Stimulated activated CD4-positive, alpha-beta T cell treated with anti-CD3 and anti-CD28 coated beads, Interleukin-1b, Interleukin-23, amount 100 ng/mL, for 24 hours (primary cell): ENCODE measurements at regions not wholly inside any gene's neighbourhood (a gene's known extent, or its start where the extent isn't known, plus 50 kb on each side); places are given as distances from the start of the nearest gene placed in this dataset.

Experiments
- DNase-seq, 4 experiments: peaks; one replicate each; pipeline ENCODE4 v3.0.0-alpha.2; 2020; ENCODE audit warnings: low read depth in 4 of 4, low spot score in 1 of 4

DNA sequence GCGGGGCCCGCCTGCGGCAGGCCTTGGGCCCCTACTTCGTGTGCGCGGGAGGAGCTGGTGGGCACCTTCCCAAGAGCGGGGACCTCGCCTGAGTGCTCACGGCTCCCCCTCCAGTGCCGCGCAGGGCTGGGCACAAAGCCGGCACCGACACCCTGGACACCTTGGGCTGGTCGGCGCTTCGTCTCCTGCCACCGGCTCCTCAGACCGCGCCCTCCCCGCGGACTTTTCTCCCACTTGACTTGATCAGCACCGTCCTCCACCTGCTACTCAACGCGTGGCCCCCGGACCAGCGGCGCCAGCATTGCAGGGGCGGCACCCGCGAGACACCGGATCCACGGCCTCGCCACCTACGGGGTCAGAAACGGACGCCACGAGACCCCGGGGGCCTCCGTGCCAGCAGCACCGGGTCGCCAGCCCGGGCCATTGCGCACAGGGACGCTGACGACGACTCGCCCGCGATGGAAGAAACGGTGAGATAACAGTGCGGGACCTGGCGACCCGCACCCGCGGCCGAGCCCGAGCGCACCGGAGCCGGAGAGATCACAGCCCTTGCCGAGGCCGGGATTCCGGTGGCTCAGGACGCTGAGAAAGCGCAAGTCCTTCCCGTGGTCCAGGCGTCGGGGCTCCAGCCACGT lies 154.2 kb downstream of the DLL1 start:
- no peak for DNase-seq

DNA sequence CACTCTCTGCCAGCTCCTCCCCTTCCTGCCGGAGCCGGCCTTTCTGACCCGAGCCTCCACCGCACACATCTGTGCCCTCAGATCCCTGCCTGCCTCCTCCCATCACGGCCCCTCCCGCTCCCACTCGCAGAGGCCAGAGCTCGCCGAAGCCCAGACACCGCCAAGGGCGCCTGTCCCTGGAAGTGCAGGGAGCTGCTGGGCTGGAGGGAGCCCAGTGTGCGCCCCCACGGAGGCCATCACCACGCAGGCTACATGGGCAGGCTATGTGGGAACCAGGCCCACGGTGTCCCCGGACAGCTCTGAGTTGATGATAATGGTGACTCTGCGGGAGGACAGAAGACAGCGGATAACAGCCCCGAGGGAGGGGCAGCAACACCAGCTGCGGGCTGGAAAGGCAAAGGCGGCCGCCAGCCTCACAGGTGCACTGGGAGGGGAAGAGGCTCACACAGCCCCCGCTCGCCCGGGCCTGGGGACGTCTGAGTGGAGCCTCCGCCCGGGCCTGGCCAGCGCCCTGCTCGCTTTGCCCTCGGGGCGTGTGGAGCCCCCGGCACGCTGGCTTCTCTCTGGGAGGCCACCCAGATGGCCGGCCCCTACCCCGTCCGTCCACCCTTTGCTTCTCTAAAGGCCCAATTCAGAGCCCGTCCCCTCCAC lies 154.9 kb downstream of the DLL1 start:
- no peak for DNase-seq

DNA sequence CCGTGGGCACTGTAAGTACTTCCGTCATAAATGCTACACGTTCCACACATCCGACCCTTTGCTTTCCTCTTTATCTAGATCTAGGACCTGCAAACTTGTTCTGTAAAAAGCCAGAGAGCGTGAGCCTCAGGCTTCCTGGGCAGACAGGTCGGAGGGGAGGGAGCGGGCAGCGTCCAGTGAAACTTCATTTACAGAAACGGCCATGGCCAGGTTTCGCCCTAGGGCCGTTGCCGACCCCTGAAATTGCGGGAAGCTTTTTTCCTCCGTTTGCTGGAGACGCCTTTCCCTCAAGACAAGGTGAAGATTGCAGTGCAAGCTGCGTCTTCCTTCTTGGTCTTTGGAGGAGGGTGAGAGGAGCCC lies 155.4 kb downstream of the DLL1 start:
- no peak for DNase-seq

DNA sequence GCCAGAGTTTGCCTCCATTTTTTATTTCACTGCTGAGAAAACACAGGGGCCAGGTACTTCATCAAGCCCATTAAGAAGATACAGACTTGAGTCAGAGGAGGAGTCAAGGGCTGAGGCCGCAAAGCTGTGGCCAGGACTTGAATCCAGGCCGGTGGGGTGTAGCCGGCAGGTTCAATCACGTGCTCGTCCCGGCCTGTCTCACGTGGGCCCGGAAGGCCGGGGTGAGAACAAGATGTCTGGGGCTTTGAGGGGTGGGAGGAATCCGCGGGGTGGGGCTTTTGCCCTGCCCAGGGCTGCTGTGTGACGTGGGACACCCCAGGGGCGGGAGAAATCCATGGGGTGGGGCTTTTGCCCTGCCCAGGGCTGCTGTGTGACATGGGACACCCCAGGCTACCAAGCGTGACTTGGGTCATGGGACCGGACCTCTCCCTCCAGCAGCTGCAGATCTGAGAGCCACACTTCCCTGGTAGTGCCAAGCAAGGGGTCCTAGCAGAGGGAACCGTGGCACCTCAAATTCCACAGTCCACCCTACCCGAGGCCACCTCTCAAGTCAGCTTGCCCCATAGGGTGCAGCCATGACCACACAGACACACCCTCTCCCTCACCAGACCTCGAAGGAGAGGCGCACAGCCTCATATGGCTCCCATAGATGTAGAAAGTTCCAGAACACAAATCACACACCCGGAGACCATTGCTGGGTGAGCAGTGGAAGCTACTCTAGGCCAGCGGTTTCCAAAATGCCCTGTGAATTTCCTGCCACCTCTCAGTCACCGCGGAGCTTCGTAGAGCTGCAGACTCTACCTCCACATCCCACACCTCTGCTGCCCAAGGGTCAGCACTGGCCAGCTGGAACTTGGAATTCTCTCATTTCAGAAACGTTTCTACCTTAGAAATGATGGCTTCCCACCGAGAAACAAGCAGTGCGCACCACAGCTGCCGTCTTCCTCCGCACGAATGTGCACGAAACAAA lies 156.1 kb downstream of the DLL1 start:
- no peak for DNase-seq

DNA sequence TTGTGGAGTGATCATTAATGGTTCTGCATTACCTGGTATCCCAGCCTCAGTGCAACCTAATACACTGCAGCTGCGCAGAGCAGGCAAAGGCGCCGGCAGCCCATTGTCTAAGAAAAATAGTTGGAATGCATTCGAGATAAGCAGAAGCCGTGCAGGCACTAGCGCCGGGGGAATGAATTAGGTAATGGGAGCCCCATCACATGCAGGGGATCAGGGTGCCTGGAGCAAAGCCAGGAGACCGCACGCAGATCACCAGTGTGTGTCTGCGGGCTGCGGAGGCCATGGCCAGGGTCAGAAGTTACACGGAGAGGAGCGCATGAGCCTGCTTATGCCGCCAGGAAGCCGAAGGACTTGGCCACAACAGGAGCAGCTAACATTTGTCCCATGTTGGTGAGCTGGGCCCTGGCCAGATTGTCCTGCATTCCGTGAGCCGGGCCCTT lies 156.8 kb downstream of the DLL1 start:
- no peak for DNase-seq

DNA sequence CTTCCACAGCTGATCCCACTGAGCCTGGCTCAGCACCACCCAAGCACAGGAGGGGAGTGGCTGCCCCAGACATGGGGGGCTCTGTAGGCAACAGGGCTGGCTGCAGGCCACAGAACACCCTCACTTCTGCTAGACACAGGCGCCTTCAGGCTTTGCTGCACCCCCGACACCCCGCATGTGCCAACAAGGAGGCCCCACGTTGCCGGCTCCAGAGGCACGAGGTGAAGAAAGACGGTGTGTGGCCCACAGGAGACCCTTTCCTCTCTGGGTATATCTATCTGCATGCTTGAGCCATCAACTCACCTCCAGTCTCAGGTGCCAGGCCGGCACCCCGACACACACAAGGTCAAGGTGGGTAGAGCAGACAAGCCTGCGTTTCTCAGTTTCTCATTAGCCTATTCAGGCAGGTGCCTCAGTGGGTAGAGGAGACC lies 158.3 kb downstream of the DLL1 start:
- DNase-seq: no peak

DNA sequence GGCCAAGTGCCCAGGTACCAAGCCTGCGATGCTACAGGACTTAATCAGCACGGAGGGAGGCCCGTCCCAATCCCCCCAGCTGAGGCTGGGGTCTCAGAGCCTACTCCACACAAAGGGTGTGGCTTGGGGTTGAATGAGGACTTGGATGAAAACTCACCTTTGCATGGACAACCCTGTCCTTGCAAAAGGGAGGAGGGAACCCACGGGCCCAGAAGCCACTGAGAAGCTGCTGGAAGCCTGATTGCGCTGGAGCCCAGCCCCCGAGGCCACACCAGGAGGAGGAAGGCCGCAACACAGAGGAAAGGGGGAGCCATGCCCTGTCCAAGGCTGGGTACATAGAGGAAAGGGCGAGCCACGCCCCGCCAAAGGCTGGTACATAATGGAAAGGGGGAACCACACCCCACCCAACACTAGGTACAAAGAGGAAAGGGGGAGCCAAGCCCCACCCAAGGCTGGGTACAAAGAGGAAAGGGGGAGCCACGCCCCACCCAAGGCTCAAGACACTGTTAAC lies 158.8 kb downstream of the DLL1 start:
- no peak for DNase-seq

DNA sequence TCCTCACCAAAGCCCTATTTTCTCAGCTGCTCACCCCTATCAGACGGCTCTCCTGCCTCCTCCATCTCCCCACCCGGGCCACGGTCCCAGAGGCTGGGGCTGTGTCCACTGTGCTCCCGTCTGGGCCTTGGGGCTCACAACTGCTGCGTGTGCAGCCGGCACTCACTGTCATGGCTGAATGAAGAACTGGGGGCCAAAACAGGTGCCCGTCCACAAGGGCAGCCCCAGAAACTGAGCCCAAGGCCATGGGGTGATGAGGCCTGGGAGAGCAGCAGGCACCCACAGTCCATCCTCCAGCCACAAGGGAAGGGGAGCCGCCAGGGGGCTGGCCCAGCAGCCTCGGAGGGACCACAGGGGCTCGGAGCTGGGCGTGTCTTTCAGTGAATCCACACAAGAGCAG lies 159.5 kb downstream of the DLL1 start:
- DNase-seq: no peak

DNA sequence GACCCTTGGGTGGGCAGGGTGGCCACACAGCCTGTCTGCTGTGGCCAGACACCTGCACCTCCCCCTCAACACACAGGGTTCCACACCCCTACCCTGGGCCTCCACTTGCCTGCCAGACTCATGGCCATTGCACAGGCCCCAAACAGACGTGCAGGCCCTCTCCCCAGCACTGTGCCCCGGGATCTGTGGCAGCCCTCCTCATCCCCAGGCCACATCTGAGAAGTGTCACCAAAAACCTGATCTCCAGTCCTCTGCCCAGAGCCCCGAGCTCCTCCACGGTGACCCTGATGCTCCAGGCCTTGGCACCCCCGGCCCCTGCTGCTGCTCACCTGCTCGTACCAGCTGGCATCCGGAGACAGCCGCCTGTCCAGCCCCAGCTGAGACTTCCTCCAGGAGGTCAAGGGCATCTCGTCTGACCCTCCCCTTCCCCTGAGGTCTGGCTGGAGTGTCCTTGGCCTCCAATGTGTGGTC lies 160.1 kb downstream of the DLL1 start:
- DNase-seq: no peak

DNA sequence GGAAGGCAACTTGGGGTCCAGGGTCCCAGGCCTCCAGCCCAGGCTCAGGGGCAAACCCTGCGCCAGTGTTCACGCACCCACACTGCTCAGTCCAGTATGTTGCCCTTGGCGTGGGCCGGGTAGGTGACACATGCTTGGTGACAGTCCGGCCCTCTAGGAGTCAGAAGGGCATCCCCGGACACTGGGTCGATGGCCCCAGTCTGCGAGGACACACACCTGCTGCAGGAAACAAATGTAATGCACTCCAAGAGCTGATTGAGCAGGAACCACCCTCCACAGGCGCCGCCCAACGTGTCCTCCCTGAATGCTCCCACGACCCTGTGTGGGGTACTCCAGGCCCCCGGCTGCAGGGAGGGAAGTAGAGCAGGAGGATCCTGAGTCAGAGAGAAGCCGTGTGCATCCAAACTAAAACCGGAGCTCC lies 160.7 kb downstream of the DLL1 start:
- no peak for DNase-seq

DNA sequence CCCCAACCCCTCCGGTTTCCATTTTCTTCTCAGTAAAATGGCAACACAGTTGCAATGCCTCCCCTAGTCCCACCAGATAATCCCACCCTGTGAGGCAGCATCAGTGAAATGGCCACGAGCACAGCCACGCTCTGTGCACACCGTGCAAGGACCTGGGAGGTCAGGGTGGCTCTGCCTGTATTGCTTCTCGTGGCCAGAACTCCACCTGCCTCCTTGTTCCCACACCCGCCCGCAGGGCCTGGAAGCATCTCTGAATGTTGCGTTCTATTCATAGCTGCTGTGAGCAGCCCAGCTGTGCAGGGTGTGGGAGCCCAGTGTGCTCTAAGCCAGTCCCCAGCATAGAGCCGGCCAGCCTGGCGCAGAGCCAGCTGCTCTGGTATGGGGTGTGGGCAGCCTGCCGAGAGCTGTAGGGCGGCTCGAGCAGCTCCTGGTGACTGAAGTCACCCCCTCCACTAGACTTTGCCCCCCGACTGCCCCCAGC lies 161.1 kb downstream of the DLL1 start:
- no peak for DNase-seq

DNA sequence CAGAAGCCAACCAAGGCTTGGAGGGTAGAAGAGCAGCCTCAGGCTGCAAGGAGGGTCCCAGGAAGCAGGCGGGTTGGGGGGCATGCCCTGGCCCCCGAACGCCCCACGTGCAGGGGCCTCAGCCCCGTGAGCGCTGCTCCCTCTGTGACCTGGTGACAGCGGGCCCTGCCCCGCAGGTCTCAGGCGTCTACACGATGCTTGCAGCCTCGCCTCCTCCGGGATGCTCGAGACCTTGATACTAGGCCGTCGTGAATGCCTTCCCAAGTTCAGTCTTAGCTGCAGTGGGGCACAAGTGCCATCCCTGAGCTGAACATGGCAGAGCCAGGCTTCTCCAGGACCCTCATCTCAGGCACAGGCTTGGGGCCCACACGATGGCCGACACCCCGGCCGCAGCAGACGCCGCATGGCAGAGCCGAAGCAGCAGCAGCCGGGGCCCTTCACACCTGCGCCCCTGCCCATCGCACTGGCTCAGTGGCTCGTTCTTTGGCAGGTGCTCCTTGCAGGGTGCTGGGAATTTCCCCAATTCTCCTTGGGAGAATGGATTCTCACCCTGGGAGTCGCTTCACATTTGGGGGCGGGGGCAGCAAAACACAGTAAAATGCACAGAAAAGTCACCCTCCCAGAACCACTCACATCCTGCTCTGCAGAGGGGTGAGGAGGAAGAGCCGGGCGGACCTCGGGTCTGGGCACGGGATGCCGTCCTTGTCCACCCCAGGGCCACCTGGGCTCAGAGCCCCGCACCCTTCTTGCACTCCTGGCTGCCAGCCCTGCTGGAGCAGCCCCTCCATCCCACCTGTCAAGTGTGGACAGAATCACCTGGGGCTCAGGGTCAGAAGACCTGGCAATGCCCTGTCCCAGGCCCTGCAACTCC lies 161.8 kb downstream of the DLL1 start:
- DNase-seq: no peak

DNA sequence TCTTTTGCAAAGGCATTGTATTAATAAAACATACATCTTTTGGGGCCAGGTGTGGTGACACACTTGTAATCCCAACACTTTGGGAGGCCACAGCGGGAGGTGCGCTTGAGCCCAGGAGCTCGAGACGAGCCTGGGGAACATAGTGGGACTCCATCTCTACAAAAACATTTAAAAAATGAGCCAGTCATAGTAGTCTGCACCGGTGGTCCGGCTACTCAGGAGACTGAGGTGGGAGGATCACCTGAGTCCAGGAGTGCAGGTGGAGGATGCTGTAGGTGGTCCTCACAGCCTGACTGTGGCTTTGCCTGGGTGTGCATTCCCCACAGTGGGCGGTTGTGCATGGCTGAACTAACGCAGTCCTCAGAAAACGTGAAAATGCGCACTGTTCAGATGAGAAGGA lies 162.5 kb downstream of the DLL1 start:
- DNase-seq: no peak

DNA sequence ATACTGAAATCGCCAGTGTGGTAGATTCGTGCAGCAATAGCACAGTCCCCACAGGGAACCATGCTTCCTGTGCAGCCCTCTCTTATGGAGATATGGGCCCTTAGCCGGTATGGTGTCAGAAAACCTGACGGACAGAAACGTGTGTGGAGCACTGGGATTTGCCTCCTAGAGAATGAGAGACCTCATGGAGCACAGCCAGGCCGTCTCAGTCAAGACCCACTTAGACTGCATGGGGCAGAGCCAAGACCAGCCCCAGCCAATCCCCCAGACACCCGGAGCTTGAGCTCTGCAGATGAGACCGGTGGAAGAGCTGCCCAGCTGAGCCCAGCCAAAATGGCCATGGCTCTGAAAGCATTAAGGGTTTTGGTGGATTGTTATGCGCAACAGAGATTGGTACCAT lies 163.7 kb downstream of the DLL1 start:
- DNase-seq: no peak

DNA sequence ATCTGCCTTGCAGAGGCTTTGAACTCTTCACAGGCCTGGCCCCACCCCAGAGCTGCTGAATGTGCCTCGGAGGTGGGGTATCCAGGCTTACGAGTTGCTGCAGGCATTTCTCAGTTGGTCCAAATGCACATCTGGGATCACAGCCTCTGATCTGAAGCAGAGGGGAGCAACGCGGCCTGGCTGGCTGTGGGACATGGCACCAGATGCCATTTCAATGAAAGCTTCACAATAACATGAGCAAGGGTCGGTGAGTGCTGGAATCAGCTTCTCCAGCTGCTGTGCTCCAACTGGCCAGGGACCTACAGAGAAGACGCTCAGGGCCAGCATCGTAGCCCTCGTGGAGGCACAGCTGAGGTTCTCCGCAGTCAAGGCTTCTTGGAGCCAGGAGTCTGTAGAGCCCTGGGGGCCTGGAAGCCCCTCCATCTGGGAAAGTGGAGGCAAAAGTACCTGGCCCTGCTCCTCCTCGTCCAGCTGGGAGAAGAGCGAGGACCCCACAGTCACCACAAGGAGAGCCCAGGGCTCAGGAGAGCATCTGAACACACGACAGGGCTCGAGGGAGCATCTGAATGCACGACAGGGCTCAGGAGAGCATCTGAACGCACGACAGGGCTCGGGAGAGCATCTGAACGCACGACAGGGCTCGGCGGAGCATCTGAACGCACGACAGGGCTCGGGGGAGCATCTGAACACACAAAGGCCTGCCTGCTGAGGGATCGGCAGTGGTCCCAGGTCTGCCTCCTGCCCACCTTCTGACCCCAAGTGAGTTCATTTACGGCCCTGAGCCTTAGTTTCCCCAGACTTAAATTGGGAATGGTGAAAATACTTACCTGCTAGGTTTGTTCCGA lies 165.2 kb downstream of the DLL1 start:
- no peak for DNase-seq

DNA sequence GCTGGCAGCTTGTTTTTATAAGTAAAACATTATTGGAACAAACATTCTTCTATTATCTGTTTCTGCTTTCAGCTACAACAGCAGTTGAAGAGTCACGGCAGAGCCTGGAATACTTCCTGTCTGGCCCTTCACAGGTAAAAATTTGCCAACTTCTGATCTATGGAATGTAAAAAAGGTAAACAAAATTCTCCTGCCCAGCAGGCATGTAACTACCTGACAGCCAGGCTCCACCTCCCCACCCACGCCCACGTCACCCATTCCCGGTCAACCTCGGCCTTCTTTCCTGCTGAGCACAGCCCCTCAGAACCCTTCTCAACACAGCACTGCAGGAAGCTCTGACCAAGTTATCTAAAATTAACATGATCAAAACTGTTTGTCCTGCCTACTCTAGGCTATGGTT lies 166.0 kb downstream of the DLL1 start:
- DNase-seq: no peak

DNA sequence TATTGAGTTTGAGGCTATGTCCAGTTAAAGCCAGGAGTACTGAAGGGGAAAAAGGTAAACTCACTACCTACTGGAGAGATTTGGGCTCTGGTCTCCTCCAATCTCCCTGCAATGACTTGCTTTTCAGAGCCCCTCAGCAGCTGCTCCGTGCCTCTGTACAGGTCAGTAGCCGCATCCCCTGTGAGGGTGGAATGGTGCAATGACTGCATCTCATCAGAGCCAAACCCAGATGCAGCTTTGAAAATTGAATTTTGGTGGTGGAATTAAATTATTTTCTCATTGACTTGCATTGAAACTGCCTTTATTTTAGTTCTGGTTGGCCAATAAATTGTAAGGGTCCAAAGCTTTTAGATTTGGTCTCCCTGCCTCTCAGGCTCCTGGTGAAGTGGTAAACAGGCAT lies 166.7 kb downstream of the DLL1 start:
- DNase-seq: no peak

DNA sequence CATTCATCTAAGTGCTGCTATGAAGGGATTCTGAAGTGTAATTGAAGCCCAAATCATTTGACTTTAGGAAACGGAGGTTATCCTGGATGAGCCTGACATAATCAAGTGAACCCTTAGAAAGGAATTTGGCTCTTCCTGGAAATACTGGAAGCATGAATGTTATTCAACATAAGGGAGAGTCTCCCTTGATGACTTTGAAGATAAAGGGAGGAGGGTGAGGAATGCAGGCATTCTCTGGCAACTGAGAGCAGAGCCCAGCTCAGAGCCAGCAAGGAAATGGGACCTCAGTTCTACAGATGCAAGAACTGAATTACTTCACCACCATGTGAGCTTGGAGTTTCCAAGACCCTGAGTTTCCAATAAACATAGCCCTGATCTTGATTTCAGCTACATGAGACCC lies 168.2 kb downstream of the DLL1 start:
- DNase-seq: no peak

DNA sequence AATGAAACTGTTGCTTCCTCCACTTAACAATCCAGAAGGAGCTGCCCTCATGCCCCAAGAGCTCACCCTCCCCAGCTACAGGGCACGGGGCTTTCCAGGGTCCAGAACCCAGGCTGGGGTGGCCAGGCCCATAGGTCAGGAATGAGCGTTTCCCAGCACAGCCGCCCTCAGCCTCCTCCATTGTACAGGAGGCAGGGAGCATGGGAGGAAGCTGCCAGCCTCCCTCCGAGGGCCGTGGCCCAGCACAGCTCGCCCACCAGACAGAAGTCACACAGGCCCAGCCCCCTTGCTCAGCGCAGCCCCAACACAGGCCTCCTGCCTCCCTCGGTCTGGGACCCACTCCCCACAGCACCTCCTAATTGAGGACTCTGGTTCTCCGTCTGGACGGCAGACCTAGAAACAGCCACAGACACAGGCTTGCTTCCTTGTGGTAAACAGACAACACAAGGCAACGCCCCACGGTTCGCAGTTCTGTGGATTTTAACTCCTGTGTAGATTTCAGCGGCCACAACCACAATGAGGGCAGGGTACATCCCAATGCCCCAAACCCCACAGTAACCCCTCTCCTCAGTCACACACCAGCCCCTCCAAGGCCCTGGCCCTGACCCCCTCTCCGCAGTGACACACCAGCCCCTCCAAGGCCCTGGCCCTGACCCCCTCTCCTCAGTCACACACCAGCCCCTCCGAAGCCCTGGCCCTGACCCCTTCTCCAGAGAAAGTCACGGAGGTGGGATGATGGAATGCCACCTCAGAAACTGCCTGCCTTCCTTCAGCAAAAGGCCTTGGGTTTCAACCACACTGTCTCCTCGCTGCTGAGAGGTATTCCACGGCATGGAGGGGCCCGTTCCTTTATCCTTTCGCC lies 173.5 kb downstream of the DLL1 start:
- DNase-seq: no peak
